K562 (cell line): ENCODE measurements at regions not wholly inside any gene's neighbourhood (a gene's known extent, or its start where the extent isn't known, plus 50 kb on each side); places are given as distances from the start of the nearest gene placed in this dataset.

Source experiments
- ATAC-seq: fragments of 200-7000 bp; cut with Tn5 transposase; 3 replicates; pipeline ENCODE4 v1.9.1; 2020; ENCODE audit warnings: moderate library complexity
- BruUV-seq: library from RNA; stranded (reverse); fragments of 400-500 nt; replicated peaks from 2 replicates; lab custom pipeline; 2021; lab: Mats Ljungman, UMichigan
- CTCF ChIA-PET: fragments of 300-600 bp; formaldehyde crosslinking; extraction: SDS; loops from one replicate; lab custom pipeline; 2021; ENCODE audit warnings: low intra/inter-chr PET ratio; lab: Yijun Ruan, JAX
- POLR2A ChIA-PET: fragments of 300-600, 350-650 bp; sonication (Branson Sonifier 250); formaldehyde crosslinking; extraction: SDS; loops from one replicate; lab custom pipeline; 2021; ENCODE audit warnings: antibody characterized with exemption, inconsistent platforms; lab: Yijun Ruan, JAX
- DNase-seq, 4 experiments: peaks; one replicate each; pipeline versions ENCODE4 v3.0.0 to v3.0.0-alpha.2; 2011 to 2018; ENCODE audit warnings: low spot score in 3 of 4, mixed read lengths in 3 of 4; ENCODE audit errors: extremely low read depth in 1 of 4
- FAIRE-seq: peaks from 2 replicates; lab custom pipeline; 2011; peaks lifted over from hg19 to GRCh38; lab: Jason Lieb, UNC
- H2AFZ ChIP-seq: 2 replicates; pipeline ENCODE4 v1.6.0; 2011; ENCODE audit warnings: low read depth, low read length, control low read depth, inconsistent platforms
- H3K27ac ChIP-seq: fragments of 200-600 bp; 3 replicates; pipeline ENCODE4 v1.8.0; 2011; ENCODE audit warnings: low read depth, mild to moderate bottlenecking, control low read depth, inconsistent platforms, low read length, moderate library complexity, mixed read lengths; ENCODE audit errors: extremely low read depth
- H3K27me3 ChIP-seq, 2 experiments: fragments of 300-600 bp in 1 of 2; 2 replicates in 1 of 2; 3 replicates in 1 of 2; pipeline versions ENCODE4 v1.6.0 to v1.8.0; 2011; ENCODE audit warnings: inconsistent platforms in 2 of 2, low read length in 2 of 2, mild to moderate bottlenecking in 1 of 2, mixed read lengths in 1 of 2, moderate library complexity in 1 of 2; ENCODE audit not compliant: control insufficient read depth in 2 of 2, insufficient read depth in 2 of 2
- H3K36me3 ChIP-seq: fragments of 300-600 bp; 3 replicates; pipeline ENCODE4 v1.8.0; 2011; ENCODE audit warnings: mild to moderate bottlenecking, low read length, inconsistent platforms; ENCODE audit not compliant: control insufficient read depth, insufficient read depth
- H3K4me1 ChIP-seq, 2 experiments: fragments of 200-600 bp in 1 of 2; replicated peaks in 1 of 2; 2 replicates in 1 of 2; 3 replicates in 1 of 2; pipeline versions ENCODE4 v1.5.1 to v1.8.0; 2011; ENCODE audit warnings: inconsistent platforms in 2 of 2, low read length in 2 of 2, mild to moderate bottlenecking in 1 of 2, mixed read lengths in 1 of 2, moderate library complexity in 1 of 2; ENCODE audit not compliant: control insufficient read depth in 2 of 2, insufficient read depth in 2 of 2
- H3K4me2 ChIP-seq: 2 replicates; pipeline ENCODE4 v1.6.1; 2011; ENCODE audit warnings: low read length, control low read depth, inconsistent platforms, mixed read lengths; ENCODE audit not compliant: insufficient read depth
- H3K4me3 ChIP-seq: fragments of 200-600 bp; sonication (generic), shearing (Covaris generic); 2 replicates; pipeline ENCODE4 v1.5.1; 2016; ENCODE audit warnings: control low read depth, inconsistent platforms
- H3K79me2 ChIP-seq: fragments of 200-600 bp; 3 replicates; pipeline ENCODE4 v1.8.0; 2011; ENCODE audit warnings: low read length, inconsistent platforms; ENCODE audit not compliant: control insufficient read depth, insufficient read depth
- H3K9ac ChIP-seq, 2 experiments: 2 replicates each; pipeline versions ENCODE4 v1.6.0 to v1.6.1; 2011; ENCODE audit warnings: low read depth in 2 of 2, low read length in 2 of 2, control low read depth in 1 of 2, inconsistent platforms in 1 of 2, mild to moderate bottlenecking in 1 of 2, mixed read lengths in 1 of 2; ENCODE audit not compliant: insufficient read depth in 1 of 2
- H3K9me1 ChIP-seq: one replicate; pipeline ENCODE4 v1.6.0; 2011; ENCODE audit warnings: inconsistent platforms, mild to moderate bottlenecking, low read length, moderate library complexity; ENCODE audit not compliant: control insufficient read depth, insufficient read depth
- H3K9me3 ChIP-seq: replicated peaks from 2 replicates; pipeline ENCODE4 v1.5.1; 2011; ENCODE audit warnings: low read depth, low read length, inconsistent platforms; ENCODE audit not compliant: control insufficient read depth, insufficient read depth
- H4K20me1 ChIP-seq: replicated peaks from 2 replicates; pipeline ENCODE4 v1.6.1; 2011; ENCODE audit warnings: low read length, inconsistent platforms, mixed read lengths; ENCODE audit not compliant: control insufficient read depth, insufficient read depth
- C11orf30 ChIP-seq: fragments of 450-650 bp; IDR thresholded peaks from 2 replicates; pipeline ENCODE4 v1.6.1; 2016; ENCODE audit warnings: low read depth, mild to moderate bottlenecking
- KLF1 ChIP-seq: fragments of 450-650 bp; IDR thresholded peaks from 2 replicates; pipeline ENCODE4 v1.6.1; 2016; ENCODE audit warnings: missing genetic modification characterization, missing compliant biosample characterization
- NR4A1 ChIP-seq, 2 experiments: fragments of 250-450 bp in 1 of 2; fragments of 450-650 bp in 1 of 2; sonication (Bioruptor Pico) in 1 of 2; IDR thresholded peaks; 2 replicates each; pipeline versions ENCODE4 v1.4.0 to v1.6.1; 2016 to 2020; ENCODE audit warnings: mild to moderate bottlenecking in 2 of 2, missing compliant biosample characterization in 1 of 2, missing genetic modification characterization in 1 of 2, moderate library complexity in 1 of 2
- ZNF282 ChIP-seq: sonication (generic); formaldehyde crosslinking; IDR thresholded peaks from 2 replicates; pipeline ENCODE4 v1.8.1; 2023; ENCODE audit warnings: missing genetic modification reagents
- WGBS: fragments of 100-300 bp; shearing (Covaris generic); methylation state at CpG from one replicate; pipeline ENCODE4 v1.1.6; 2016; ENCODE audit warnings: low coverage, mixed read lengths; ENCODE audit not compliant: insufficient coverage; ENCODE audit errors: missing lambda C conversion rate; 5-methylcytosine and 5-hydroxymethylcytosine counted together
- in situ Hi-C: fragments of 300-500 bp; cut with MboI; formaldehyde crosslinking; loops from 4 replicates; pipeline ENCODE4 v1.15.0; 2018; ENCODE audit warnings: inconsistent platforms, mixed read lengths
- intact Hi-C: fragments of 100-400 bp; cut with micrococcal nuclease; formaldehyde crosslinking; loops from 2 replicates; pipeline ENCODE4 v1.14.2; 2022
- TF ChIP-seq, protein P1 (sequence below): fragments of 450-650 bp; formaldehyde crosslinking; IDR thresholded peaks from 2 replicates; pipeline ENCODE4 v1.4.0; 2020; ENCODE audit warnings: mild to moderate bottlenecking
- TF ChIP-seq, protein P2 (sequence below): fragments of 450-650 bp; IDR thresholded peaks from one replicate; pipeline ENCODE4 v1.6.1; 2018; ENCODE audit warnings: mild to moderate bottlenecking, moderate library complexity; ENCODE audit not compliant: partially characterized antibody
- TF ChIP-seq, protein P3 (sequence below), 2 experiments: fragments of 450-650 bp; IDR thresholded peaks; 2 replicates each; pipeline ENCODE4 v1.6.1; 2016; ENCODE audit warnings: mild to moderate bottlenecking in 2 of 2, borderline replicate concordance in 1 of 2, low read depth in 1 of 2, moderate library complexity in 1 of 2
- TF ChIP-seq, protein P4 (sequence below): fragments of 450-650 bp; formaldehyde crosslinking; IDR thresholded peaks from 2 replicates; pipeline ENCODE4 v1.4.0; 2022; ENCODE audit warnings: mild to moderate bottlenecking, moderate library complexity
- TF ChIP-seq, protein P5 (sequence below): fragments of 450-650 bp; IDR thresholded peaks from 2 replicates; pipeline ENCODE4 v1.6.1; 2016

DNA sequence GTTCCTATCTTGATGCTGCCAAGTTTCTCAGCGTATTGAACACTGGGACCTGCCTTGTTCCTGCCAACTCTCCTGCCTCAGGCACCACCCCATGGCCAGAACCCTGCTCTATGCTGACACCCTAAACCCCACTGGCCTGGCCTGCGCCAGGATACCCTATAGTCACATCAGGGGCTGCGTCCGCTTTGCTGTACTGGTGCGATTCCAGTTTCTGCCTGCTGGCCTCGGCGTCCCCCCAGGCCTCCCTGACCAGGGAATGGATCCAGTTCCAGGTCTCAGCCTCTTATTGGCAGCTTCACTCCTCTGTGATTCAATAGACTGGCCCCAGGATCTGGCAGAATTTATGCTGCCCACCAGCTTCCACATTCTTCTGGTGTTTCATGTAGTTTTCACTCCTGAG is 55.0 kb downstream of the GPR6 start:
- ChIA-PET CTCF (no interaction called here), POLR2A (no interaction called here)
- ATAC-seq (no peak), DNase-seq (no peak), FAIRE-seq (no peak)
- intact Hi-C loops = loop anchor here (10.0 kb wide), 1 partner anchor 138 kb away; no protein-coding TSS in a partner anchor
- in situ Hi-C loops = loop anchor here (25.0 kb wide), 1 partner anchor 496 kb away; no protein-coding TSS in a partner anchor
- Histone ChIP-seq H3K4me2 (no peak overlapping the region), H3K9me1 (no peaks in the 10 kb centered on the region), H3K79me2 (no peaks in the 10 kb centered on the region), H3K9me3 (no peaks in the 10 kb centered on the region), H3K4me1 (no peaks in the 10 kb centered on the region), H3K4me3 (no peak overlapping the region), H4K20me1 (no peaks in the 10 kb centered on the region), H3K36me3 (no peaks in the 10 kb centered on the region), H3K9ac (no peak overlapping the region), H3K27ac (no peak overlapping the region), H3K27me3 (peaks cover 4 to 29% of the 10 kb centered on the region in 2 experiments; a peak in 3 of 5 replicates), H2AFZ (no peak overlapping the region)
- WGBS = 0% methylated on average over 7 of the region's 7 CpGs
- no TSS peak for BruUV-seq
- TF ChIP-seq ZNF282 (no peak), KLF1 (tag) (no peak), NR4A1 (CRISPR knock-in tag; IDR thresholded peaks at IDR 0.05) (no peak), NR4A1 (tag; IDR thresholded peaks at IDR 0.05) (no peak), C11orf30 (no peak)
- TF ChIP-seq, protein P1, sequence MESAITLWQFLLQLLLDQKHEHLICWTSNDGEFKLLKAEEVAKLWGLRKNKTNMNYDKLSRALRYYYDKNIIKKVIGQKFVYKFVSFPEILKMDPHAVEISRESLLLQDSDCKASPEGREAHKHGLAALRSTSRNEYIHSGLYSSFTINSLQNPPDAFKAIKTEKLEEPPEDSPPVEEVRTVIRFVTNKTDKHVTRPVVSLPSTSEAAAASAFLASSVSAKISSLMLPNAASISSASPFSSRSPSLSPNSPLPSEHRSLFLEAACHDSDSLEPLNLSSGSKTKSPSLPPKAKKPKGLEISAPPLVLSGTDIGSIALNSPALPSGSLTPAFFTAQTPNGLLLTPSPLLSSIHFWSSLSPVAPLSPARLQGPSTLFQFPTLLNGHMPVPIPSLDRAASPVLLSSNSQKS = no peak
- TF ChIP-seq, protein P2, sequence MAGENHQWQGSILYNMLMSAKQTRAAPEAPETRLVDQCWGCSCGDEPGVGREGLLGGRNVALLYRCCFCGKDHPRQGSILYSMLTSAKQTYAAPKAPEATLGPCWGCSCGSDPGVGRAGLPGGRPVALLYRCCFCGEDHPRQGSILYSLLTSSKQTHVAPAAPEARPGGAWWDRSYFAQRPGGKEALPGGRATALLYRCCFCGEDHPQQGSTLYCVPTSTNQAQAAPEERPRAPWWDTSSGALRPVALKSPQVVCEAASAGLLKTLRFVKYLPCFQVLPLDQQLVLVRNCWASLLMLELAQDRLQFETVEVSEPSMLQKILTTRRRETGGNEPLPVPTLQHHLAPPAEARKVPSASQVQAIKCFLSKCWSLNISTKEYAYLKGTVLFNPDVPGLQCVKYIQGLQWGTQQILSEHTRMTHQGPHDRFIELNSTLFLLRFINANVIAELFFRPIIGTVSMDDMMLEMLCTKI = no peak
- TF ChIP-seq, protein P3, sequence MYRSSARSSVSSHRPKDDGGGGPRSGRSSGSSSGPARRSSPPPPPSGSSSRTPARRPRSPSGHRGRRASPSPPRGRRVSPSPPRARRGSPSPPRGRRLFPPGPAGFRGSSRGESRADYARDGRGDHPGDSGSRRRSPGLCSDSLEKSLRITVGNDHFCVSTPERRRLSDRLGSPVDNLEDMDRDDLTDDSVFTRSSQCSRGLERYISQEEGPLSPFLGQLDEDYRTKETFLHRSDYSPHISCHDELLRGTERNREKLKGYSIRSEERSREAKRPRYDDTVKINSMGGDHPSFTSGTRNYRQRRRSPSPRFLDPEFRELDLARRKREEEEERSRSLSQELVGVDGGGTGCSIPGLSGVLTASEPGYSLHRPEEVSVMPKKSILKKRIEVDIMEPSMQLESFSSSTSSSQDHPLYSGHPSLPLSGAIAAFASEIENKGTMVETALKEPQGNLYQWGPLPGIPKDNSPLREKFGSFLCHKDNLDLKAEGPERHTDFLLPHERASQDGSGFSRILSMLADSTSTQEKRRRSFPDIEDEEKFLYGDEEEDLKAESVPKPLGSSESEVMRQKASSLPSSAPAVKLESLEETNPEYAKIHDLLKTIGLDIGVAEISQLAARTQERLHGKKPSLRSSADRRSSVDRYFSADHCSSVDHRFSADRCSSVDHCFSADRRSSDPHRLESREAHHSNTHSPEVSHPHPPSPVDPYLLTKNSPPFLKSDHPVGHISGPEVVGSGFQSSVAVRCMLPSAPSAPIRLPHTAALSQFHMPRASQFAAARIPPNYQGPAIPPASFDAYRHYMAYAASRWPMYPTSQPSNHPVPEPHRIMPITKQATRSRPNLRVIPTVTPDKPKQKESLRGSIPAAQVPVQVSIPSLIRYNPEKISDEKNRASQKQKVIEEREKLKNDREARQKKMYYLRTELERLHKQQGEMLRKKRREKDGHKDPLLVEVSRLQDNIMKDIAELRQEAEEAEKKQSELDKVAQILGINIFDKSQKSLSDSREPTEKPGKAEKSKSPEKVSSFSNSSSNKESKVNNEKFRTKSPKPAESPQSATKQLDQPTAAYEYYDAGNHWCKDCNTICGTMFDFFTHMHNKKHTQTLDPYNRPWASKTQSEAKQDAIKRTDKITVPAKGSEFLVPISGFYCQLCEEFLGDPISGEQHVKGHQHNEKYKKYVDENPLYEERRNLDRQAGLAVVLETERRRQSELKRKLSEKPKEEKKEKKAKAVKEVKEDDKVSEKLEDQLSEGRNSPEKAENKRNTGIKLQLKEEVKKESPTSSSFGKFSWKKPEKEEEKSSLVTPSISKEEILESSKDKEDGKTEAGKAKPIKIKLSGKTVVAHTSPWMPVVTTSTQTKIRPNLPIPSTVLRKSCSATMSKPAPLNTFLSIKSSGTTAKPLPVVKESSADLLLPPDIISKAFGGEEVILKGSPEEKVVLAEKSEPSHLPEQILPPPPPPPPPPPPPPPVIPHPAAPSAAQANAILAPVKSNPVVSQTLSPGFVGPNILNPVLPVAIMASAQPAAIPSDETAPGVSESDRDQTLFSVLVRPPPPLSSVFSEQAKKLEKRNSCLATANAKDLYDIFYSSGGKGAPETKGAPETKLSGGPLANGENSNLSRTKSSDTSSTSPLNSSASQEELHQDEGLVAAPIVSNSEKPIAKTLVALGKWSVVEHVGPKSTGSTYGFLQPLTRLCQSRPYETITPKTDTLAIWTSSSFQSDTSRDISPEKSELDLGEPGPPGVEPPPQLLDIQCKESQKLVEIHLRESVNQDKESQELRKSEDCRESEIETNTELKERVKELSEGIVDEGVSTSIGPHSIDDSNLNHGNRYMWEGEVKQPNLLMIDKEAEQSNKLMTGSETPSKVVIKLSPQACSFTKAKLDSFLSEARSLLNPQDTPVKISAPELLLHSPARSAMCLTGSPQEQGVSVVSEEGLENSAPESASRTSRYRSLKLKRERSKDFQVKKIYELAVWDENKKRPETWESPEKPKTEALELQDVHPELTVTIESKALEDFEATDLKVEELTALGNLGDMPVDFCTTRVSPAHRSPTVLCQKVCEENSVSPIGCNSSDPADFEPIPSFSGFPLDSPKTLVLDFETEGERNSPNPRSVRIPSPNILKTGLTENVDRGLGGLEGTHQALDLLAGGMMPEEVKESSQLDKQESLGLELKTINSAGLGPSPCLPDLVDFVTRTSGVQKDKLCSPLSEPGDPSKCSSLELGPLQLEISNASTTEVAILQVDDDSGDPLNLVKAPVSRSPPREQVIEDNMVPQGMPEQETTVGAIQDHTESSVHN (IDR thresholded peaks at IDR 0.05; ENCODE audit: borderline replicate concordance in 1 of 2, low read depth in 1 of 2) = no peak
- TF ChIP-seq, protein P4, sequence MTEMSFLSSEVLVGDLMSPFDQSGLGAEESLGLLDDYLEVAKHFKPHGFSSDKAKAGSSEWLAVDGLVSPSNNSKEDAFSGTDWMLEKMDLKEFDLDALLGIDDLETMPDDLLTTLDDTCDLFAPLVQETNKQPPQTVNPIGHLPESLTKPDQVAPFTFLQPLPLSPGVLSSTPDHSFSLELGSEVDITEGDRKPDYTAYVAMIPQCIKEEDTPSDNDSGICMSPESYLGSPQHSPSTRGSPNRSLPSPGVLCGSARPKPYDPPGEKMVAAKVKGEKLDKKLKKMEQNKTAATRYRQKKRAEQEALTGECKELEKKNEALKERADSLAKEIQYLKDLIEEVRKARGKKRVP (CRISPR knock-in tag) = no peak
- TF ChIP-seq, protein P5, sequence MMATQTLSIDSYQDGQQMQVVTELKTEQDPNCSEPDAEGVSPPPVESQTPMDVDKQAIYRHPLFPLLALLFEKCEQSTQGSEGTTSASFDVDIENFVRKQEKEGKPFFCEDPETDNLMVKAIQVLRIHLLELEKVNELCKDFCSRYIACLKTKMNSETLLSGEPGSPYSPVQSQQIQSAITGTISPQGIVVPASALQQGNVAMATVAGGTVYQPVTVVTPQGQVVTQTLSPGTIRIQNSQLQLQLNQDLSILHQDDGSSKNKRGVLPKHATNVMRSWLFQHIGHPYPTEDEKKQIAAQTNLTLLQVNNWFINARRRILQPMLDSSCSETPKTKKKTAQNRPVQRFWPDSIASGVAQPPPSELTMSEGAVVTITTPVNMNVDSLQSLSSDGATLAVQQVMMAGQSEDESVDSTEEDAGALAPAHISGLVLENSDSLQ = no peak
